ENCODE measurements at regions not wholly inside any gene's neighbourhood (a gene's known extent, or its start where the extent isn't known, plus 50 kb on each side); places are given as distances from the start of the nearest gene placed in this dataset.

DNA sequence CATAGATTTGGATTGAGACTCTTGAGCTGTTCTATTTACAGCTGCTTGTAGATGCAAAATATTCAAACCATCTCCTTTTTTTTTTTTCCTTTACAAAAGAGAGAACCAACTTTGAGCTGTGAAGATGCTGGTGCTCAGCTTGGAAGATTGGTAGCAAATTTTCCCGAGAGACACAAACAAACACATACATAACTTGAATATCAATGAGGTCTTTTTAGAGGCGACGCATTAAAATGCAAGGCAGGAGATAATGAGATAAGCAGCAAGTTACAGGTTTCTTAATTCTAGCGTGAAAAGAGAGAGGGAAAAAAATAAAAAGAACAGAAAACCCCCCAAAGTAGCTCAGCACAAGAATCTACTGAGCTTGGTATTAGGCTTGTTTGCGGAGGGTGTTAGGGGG lies 247.0 kb upstream of the SORL1-AS1 start:
- no peaks in the 10 kb centered on the region for H3K36me3 ChIP-seq (ENCODE audit: control insufficient read depth, insufficient read depth, low read length)
- peaks cover 16% of the 10 kb centered on the region for H3K4me1 ChIP-seq (ENCODE audit: control insufficient read depth, insufficient read depth, low read length)
- H3K4me3 ChIP-seq (ENCODE audit: low read depth, low read length): no peak overlapping the region
- H3K27me3 ChIP-seq (ENCODE audit: control insufficient read depth, insufficient read depth, low read length): 0 out of 2 replicates have a peak, but pooled peaks cover 3% of the 10 kb centered on the region
- no peak overlapping the region for H3K9ac ChIP-seq (ENCODE audit: low read length)
- H3K9me3 ChIP-seq (ENCODE audit: control insufficient read depth, insufficient read depth, low read depth, low read length): no peaks in the 10 kb centered on the region
- no peak overlapping the region for H3K27ac ChIP-seq (ENCODE audit: low read depth, low read length)

DNA sequence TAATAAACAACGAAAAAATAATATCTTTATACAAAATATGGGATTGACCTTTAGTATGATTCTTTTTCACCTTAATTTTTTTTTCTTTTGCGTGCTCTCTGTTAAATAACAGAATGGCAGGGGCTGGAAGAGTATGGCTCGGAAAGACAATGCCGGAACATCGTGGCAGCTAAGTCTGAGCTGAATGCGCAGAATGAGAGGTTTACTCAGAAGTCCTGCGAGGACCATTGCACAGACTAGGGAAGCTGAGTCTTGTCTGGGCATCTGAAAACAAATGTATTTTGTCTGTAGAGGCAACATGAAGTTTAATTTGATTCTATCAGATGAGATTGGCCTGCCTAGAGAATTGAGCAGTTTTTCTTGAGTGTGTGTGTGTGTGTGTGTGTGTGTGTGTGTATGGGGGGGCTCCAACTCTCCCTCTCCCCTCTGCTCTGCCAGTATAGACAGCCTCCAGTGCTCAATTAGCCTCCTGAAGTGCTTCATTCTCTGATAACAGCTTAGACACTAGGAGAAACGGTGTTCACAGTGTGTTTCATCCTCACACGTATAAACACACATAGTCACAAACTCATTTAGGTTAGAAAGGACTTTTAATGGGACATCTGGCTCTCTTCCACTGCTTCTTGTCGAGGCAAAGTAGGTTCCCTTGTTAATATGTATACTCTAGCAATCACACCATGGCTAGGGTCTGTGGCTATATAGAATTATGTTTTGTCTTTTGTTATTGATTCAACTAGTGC lies 244.3 kb upstream of the SORL1-AS1 start:
- no peaks in the 10 kb centered on the region for H3K9me3 ChIP-seq (ENCODE audit: control insufficient read depth, insufficient read depth, low read depth, low read length)
- 0 out of 2 replicates have a peak, but pooled peaks cover 3% of the 10 kb centered on the region for H3K27me3 ChIP-seq (ENCODE audit: control insufficient read depth, insufficient read depth, low read length)
- H3K27ac ChIP-seq (ENCODE audit: low read depth, low read length): no peak overlapping the region
- peaks cover 16% of the 10 kb centered on the region for H3K4me1 ChIP-seq (ENCODE audit: control insufficient read depth, insufficient read depth, low read length)
- no peak overlapping the region for H3K9ac ChIP-seq (ENCODE audit: low read length)
- no peak overlapping the region for H3K4me3 ChIP-seq (ENCODE audit: low read depth, low read length)
- no peaks in the 10 kb centered on the region for H3K36me3 ChIP-seq (ENCODE audit: control insufficient read depth, insufficient read depth, low read length)

DNA sequence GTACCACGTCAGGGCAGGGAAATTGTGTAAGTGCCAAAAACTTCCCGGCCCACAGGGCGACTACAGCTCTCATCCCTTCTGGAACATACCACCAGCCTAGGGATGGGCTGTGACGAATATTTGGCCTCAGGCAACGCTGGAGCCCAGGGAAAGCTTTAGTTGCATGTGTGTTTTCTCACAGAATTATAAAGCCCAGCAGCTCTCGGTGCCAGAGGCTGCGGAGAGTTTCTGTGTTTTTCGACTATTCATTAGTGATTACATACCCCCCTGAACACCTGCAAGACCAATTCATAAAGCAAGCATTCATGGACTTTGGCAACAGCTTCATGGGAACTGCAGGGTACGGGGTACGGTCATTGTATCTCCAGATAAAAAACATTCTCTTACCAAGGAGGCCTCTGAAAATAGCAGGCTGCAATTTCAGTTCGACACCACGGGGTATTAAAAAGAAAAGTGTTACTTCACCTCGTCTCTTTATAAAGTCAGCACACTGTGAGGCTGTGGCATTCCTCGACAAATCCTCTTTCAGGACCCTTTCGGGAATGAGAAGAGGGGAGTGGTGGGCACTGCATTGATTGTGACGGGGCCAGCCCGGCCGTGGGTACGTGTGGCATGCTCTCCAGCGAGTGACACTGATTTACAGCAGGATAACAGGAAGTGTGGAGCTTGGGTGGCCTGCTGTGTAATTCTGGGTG lies 243.6 kb upstream of the SORL1-AS1 start:
- Histone ChIP-seq H3K4me1 (ENCODE audit: control insufficient read depth, insufficient read depth, low read length) (peaks cover 16% of the 10 kb centered on the region), H3K9ac (ENCODE audit: low read length) (no peak overlapping the region), H3K4me3 (ENCODE audit: low read depth, low read length) (no peak overlapping the region), H3K27me3 (ENCODE audit: control insufficient read depth, insufficient read depth, low read length) (no peaks in the 10 kb centered on the region), H3K9me3 (ENCODE audit: control insufficient read depth, insufficient read depth, low read depth, low read length) (no peaks in the 10 kb centered on the region), H3K27ac (ENCODE audit: low read depth, low read length) (no peak overlapping the region), H3K36me3 (ENCODE audit: control insufficient read depth, insufficient read depth, low read length) (no peaks in the 10 kb centered on the region)

DNA sequence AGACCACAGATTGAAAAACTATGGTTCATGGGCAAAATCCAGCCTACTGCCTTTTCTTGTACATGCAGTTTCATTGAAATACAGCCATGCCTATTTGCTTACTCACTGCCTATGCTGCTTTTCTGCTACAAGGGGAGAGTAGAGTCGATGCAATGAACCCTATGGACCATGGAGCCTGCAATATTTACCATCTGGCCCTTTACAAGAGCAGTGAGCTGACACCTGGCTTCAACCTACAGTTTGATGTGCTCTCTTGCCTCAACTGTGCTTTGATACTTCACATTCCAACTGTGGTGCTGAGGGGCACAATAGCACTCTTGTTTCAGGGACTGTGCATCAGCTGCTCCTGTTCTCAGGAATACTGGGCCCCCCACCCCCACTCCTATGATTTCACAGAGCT lies 239.5 kb upstream of the SORL1-AS1 start:
- Histone ChIP-seq H3K27ac (ENCODE audit: low read depth, low read length) (no peak overlapping the region), H3K9me3 (ENCODE audit: control insufficient read depth, insufficient read depth, low read depth, low read length) (no peaks in the 10 kb centered on the region), H3K4me1 (ENCODE audit: control insufficient read depth, insufficient read depth, low read length) (peaks cover 28% of the 10 kb centered on the region), H3K27me3 (ENCODE audit: control insufficient read depth, insufficient read depth, low read length) (no peaks in the 10 kb centered on the region), H3K36me3 (ENCODE audit: control insufficient read depth, insufficient read depth, low read length) (no peaks in the 10 kb centered on the region), H3K9ac (ENCODE audit: low read length) (no peak overlapping the region), H3K4me3 (ENCODE audit: low read depth, low read length) (no peak overlapping the region)

DNA sequence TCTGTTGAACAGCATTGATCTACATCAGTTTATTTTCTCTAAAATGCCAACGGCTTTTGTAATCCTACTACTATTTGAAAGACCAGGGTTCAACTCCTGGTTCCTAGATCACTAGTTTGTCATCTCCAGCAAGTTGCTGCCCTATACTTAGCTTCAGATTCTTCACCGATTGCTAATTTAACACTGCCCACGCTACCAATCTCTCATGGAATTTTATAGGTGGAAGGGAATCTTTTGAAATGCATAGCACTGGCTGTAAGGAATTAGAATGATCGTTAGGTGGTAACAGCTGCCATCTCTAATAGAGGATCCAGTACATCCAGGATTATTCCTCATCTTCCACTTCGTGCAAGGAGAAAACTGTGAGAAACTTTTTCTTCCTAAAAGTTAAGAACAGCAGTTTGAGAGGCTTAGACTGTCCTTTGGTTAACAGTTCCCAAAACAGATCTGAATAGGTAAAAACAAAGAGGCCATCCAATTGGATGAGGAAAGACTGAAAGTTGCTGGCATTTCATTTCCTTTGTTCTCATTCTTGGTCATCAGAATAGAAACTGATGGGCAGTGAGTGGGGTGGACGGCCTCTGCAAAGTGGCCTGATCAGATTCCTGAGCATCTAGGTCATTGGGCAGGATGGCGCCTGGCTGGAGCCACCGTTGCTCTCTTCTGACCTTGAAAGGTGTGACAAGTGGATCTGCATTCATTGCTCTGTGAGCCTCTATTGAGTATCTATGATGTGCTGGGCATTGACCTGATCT lies 236.3 kb upstream of the SORL1-AS1 start:
- Histone ChIP-seq H3K27me3 (ENCODE audit: control insufficient read depth, insufficient read depth, low read length) (no peaks in the 10 kb centered on the region), H3K27ac (ENCODE audit: low read depth, low read length) (peak overlapping the region; percentile 29; the same call in 1 of the 2 replicates), H3K4me3 (ENCODE audit: low read depth, low read length) (no peak overlapping the region), H3K4me1 (ENCODE audit: control insufficient read depth, insufficient read depth, low read length) (peaks cover 20% of the 10 kb centered on the region), H3K9ac (ENCODE audit: low read length) (peak overlapping the region; percentile 32), H3K36me3 (ENCODE audit: control insufficient read depth, insufficient read depth, low read length) (no peaks in the 10 kb centered on the region), H3K9me3 (ENCODE audit: control insufficient read depth, insufficient read depth, low read depth, low read length) (no peaks in the 10 kb centered on the region)

DNA sequence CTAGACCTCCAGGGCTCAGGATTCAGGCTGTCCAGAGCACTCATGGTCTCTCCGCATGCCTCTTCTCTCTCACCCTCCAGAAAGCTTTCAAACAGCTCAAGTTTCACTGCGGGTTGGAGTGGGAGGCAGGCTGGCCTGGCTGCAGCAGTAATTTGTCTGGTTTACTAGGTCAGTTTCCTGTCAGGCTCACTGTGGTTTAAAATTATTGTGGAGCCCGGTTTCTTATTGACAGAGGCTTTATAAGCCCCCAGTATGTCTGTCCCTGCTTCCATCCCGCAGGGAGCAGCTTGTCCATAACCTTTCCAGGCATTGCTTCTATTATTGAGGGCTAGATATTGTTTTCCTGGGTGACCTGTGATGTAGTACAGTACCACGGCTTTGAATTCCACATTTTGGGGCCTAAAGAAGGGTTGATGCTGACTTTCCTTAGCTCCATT lies 235.3 kb upstream of the SORL1-AS1 start:
- H3K27ac ChIP-seq (ENCODE audit: low read depth, low read length): no peak overlapping the region
- peak overlapping the region; percentile 14 for H3K9ac ChIP-seq (ENCODE audit: low read length)
- H3K27me3 ChIP-seq (ENCODE audit: control insufficient read depth, insufficient read depth, low read length): no peaks in the 10 kb centered on the region
- no peaks in the 10 kb centered on the region for H3K9me3 ChIP-seq (ENCODE audit: control insufficient read depth, insufficient read depth, low read depth, low read length)
- H3K4me1 ChIP-seq (ENCODE audit: control insufficient read depth, insufficient read depth, low read length): peaks cover 20% of the 10 kb centered on the region
- no peak overlapping the region for H3K4me3 ChIP-seq (ENCODE audit: low read depth, low read length)
- no peaks in the 10 kb centered on the region for H3K36me3 ChIP-seq (ENCODE audit: control insufficient read depth, insufficient read depth, low read length)

DNA sequence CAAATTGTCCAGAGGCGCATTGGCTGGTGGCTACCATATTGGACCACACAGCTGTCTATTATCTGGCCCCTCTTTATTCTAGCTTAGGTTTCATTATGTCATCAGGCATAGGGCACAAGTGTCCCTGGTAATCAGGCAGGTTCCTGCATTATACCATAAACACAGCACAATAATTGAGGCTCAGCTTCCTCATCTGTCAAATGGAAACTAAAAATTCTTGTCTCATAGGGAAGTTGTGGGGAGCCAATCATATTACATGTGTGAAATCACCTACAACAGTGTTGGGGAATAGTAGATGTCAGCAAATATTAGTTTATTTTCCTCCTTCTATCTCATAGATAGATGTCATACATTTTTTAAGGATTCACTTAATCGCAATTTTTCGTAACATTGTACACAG lies 231.0 kb upstream of the SORL1-AS1 start:
- H3K27me3 ChIP-seq (ENCODE audit: control insufficient read depth, insufficient read depth, low read length): no peaks in the 10 kb centered on the region
- H3K27ac ChIP-seq (ENCODE audit: low read depth, low read length): no peak overlapping the region
- no peaks in the 10 kb centered on the region for H3K9me3 ChIP-seq (ENCODE audit: control insufficient read depth, insufficient read depth, low read depth, low read length)
- no peak overlapping the region for H3K4me3 ChIP-seq (ENCODE audit: low read depth, low read length)
- H3K9ac ChIP-seq (ENCODE audit: low read length): no peak overlapping the region
- H3K36me3 ChIP-seq (ENCODE audit: control insufficient read depth, insufficient read depth, low read length): no peaks in the 10 kb centered on the region
- H3K4me1 ChIP-seq (ENCODE audit: control insufficient read depth, insufficient read depth, low read length): peaks cover 12% of the 10 kb centered on the region
